HepG2 (cell line): ENCODE measurements at regions not wholly inside any gene's neighbourhood (a gene's known extent, or its start where the extent isn't known, plus 50 kb on each side); places are given as distances from the start of the nearest gene placed in this dataset.

ENCODE experiments used
- ATAC-seq: fragments of 200-7000 bp; cut with Tn5 transposase; 3 replicates; pipeline ENCODE4 v1.9.1; 2020; ENCODE audit warnings: mild to moderate bottlenecking, moderate library complexity
- BruUV-seq: library from RNA; stranded (reverse); fragments of 400-500 nt; replicated peaks from 2 replicates; lab custom pipeline; 2021; lab: Mats Ljungman, UMichigan
- CTCF ChIA-PET: fragments of 300-600 bp; formaldehyde crosslinking; extraction: SDS; loops from one replicate; lab custom pipeline; 2021; ENCODE audit warnings: low total read pairs, inconsistent platforms, low intra/inter-chr PET ratio; lab: Yijun Ruan, JAX
- POLR2A ChIA-PET: fragments of 350-600 bp; sonication (Branson Sonifier 250); formaldehyde crosslinking; loops from one replicate; lab custom pipeline; 2020; ENCODE audit warnings: antibody characterized with exemption, inconsistent platforms; lab: Yijun Ruan, JAX
- DNase-seq: peaks from one replicate; pipeline ENCODE4 v3.0.0-alpha.2; 2015; ENCODE audit warnings: low spot score
- FAIRE-seq: peaks from 3 replicates; lab custom pipeline; 2011; peaks lifted over from hg19 to GRCh38; lab: Jason Lieb, UNC
- H2AFZ ChIP-seq: one replicate; pipeline ENCODE4 v1.6.1; 2011; ENCODE audit warnings: low read length, inconsistent platforms
- H3K27ac ChIP-seq: fragments of 300-600 bp; 3 replicates; pipeline ENCODE4 v1.8.0; 2011; ENCODE audit warnings: mixed run types, mild to moderate bottlenecking, mixed read lengths, low read length, inconsistent platforms; ENCODE audit not compliant: insufficient read depth; ENCODE audit errors: extremely low read length
- H3K27me3 ChIP-seq, 2 experiments: fragments of 200-600 bp in 1 of 2; 2 replicates in 1 of 2; 3 replicates in 1 of 2; pipeline versions ENCODE4 v1.6.0 to v1.8.0; 2011; ENCODE audit warnings: low read length in 2 of 2, mild to moderate bottlenecking in 2 of 2, moderate library complexity in 2 of 2, inconsistent platforms in 1 of 2; ENCODE audit not compliant: insufficient read depth in 2 of 2, control insufficient read depth in 1 of 2
- H3K36me3 ChIP-seq, 2 experiments: fragments of 200-600 bp in 1 of 2; replicated peaks in 1 of 2; 2 replicates in 1 of 2; 3 replicates in 1 of 2; pipeline versions ENCODE4 v1.5.1 to v1.8.0; 2011; ENCODE audit warnings: low read length in 2 of 2, inconsistent platforms in 1 of 2; ENCODE audit not compliant: insufficient read depth in 2 of 2, control insufficient read depth in 1 of 2
- H3K4me1 ChIP-seq: 2 replicates; pipeline ENCODE4 v1.5.1; 2012; ENCODE audit warnings: low read length, inconsistent platforms; ENCODE audit not compliant: insufficient read depth
- H3K4me2 ChIP-seq: 2 replicates; pipeline ENCODE4 v1.6.0; 2011; ENCODE audit warnings: low read depth, low read length, inconsistent platforms
- H3K4me3 ChIP-seq, 3 experiments: fragments of 200-600 bp in 1 of 3; sonication (generic), shearing (Covaris generic) in 1 of 3; replicated peaks in 1 of 3; 2 replicates each; pipeline ENCODE4 v1.5.1; 2011 to 2016; ENCODE audit warnings: low read length in 3 of 3, inconsistent platforms in 2 of 3, low read depth in 2 of 3, mild to moderate bottlenecking in 2 of 3, control low read depth in 1 of 3, mixed read lengths in 1 of 3; ENCODE audit not compliant: insufficient read depth in 1 of 3
- H3K79me2 ChIP-seq: one replicate; pipeline ENCODE4 v1.6.1; 2011; ENCODE audit warnings: low read length, inconsistent platforms; ENCODE audit not compliant: insufficient read depth
- H3K9ac ChIP-seq: 2 replicates; pipeline ENCODE4 v1.6.0; 2011; ENCODE audit warnings: mild to moderate bottlenecking, low read depth, low read length, inconsistent platforms; ENCODE audit not compliant: insufficient read depth
- H3K9me3 ChIP-seq: 2 replicates; pipeline ENCODE4 v1.5.1; 2012; ENCODE audit warnings: mild to moderate bottlenecking, low read length
- H4K20me1 ChIP-seq: 2 replicates; pipeline ENCODE4 v1.6.0; 2011; ENCODE audit warnings: inconsistent platforms, mild to moderate bottlenecking, low read length, moderate library complexity; ENCODE audit not compliant: insufficient read depth
- E2F1 ChIP-seq: sonication (generic); formaldehyde crosslinking; IDR thresholded peaks from 2 replicates; pipeline ENCODE4 v1.5.0; 2020; ENCODE audit warnings: missing genetic modification reagents
- HMG20A ChIP-seq: IDR thresholded peaks from 2 replicates; pipeline ENCODE4 v1.6.1; 2016; ENCODE audit warnings: borderline replicate concordance
- RBAK ChIP-seq: sonication (generic); formaldehyde crosslinking; IDR thresholded peaks from 2 replicates; pipeline ENCODE4 v1.5.1; 2020; ENCODE audit warnings: mild to moderate bottlenecking, missing genetic modification reagents
- SIN3B ChIP-seq: fragments of 150-350 bp; IDR thresholded peaks from 2 replicates; pipeline ENCODE4 v1.6.1; 2014; ENCODE audit warnings: low read length
- whole genome bisulfite sequencing: methylation state at CpG from one replicate; pipeline ENCODE4 v1.1.6; 2017; ENCODE audit warnings: low lambda C conversion rate; 5-methylcytosine and 5-hydroxymethylcytosine counted together
- in situ Hi-C: cut with HindIII; loops from 2 replicates; pipeline ENCODE4 v1.10.0; 2017; ENCODE audit warnings: low pct_unique_long_range_greater_than_20kb; ENCODE audit not compliant: extremely low pct_ligation_motif_present
- intact Hi-C: fragments of 100-400 bp; cut with micrococcal nuclease; formaldehyde crosslinking; loops from one replicate; pipeline ENCODE4 v1.10.0; 2022; ENCODE audit not compliant: unreplicated experiment
- TF ChIP-seq, protein P1 (sequence below): sonication (generic); formaldehyde crosslinking; IDR thresholded peaks from 2 replicates; pipeline ENCODE4 v1.5.0; 2020; ENCODE audit warnings: missing genetic modification reagents
- TF ChIP-seq, protein P2 (sequence below): sonication (generic); formaldehyde crosslinking; IDR thresholded peaks from 2 replicates; pipeline ENCODE4 v1.4.0; 2020; ENCODE audit warnings: missing genetic modification reagents

DNA sequence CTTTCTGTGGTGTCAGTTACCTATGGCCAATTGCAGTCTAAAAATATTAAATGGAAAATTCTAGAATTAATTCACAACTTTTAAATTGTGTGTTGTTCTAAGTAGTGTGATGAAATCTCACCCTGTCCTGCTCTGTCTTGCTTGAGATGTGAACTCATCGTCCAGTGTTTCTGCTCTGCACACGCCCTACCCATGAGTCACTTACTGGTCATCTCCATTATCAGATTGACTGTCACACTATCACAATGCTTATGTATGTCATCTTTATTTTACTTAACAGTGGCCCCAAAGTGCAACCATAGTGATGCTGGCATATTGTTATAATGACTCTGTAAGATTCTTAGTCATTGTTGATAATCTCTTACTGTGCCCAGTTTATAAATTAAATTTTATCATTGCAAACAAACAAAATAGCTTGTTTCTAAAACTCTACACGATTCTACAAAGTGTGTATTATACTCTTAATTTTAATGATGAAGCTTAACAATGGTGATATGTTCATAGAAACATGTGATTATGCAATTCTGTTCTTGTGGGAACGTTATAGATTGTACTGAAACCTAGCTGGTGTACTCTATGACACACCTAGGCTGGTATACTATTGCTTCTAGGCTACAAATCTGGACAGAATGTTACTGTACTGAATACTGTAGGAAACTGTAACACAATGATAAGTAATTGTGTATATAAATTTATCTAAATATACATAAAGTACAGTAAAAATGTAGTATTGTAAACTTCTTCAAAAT lies 1086.8 kb upstream of the PIK3C3 start:
- no peak for FAIRE-seq
- Histone ChIP-seq H3K27me3 (no peaks in the 10 kb centered on the region), H4K20me1 (no peaks in the 10 kb centered on the region), H3K79me2 (no peaks in the 10 kb centered on the region), H2AFZ (no peak overlapping the region), H3K4me1 (no peaks in the 10 kb centered on the region), H3K4me2 (no peak overlapping the region), H3K9me3 (no peaks in the 10 kb centered on the region), H3K9ac (no peak overlapping the region), H3K36me3 (no peaks in the 10 kb centered on the region), H3K4me3 (no peak overlapping the region), H3K27ac (no peak overlapping the region)
- BruUV-seq, result no TSS peak
- ChIA-PET CTCF (no interaction called here), POLR2A (no interaction called here)
- no peak for ATAC-seq
- in situ Hi-C loops, result no loop called here
- TF ChIP-seq, protein P1, sequence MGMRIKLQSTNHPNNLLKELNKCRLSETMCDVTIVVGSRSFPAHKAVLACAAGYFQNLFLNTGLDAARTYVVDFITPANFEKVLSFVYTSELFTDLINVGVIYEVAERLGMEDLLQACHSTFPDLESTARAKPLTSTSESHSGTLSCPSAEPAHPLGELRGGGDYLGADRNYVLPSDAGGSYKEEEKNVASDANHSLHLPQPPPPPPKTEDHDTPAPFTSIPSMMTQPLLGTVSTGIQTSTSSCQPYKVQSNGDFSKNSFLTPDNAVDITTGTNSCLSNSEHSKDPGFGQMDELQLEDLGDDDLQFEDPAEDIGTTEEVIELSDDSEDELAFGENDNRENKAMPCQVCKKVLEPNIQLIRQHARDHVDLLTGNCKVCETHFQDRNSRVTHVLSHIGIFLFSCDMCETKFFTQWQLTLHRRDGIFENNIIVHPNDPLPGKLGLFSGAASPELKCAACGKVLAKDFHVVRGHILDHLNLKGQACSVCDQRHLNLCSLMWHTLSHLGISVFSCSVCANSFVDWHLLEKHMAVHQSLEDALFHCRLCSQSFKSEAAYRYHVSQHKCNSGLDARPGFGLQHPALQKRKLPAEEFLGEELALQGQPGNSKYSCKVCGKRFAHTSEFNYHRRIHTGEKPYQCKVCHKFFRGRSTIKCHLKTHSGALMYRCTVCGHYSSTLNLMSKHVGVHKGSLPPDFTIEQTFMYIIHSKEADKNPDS (CRISPR knock-in tag), result no peak
- TF ChIP-seq RBAK (CRISPR knock-in tag), result no peak
- TF ChIP-seq, protein P2, sequence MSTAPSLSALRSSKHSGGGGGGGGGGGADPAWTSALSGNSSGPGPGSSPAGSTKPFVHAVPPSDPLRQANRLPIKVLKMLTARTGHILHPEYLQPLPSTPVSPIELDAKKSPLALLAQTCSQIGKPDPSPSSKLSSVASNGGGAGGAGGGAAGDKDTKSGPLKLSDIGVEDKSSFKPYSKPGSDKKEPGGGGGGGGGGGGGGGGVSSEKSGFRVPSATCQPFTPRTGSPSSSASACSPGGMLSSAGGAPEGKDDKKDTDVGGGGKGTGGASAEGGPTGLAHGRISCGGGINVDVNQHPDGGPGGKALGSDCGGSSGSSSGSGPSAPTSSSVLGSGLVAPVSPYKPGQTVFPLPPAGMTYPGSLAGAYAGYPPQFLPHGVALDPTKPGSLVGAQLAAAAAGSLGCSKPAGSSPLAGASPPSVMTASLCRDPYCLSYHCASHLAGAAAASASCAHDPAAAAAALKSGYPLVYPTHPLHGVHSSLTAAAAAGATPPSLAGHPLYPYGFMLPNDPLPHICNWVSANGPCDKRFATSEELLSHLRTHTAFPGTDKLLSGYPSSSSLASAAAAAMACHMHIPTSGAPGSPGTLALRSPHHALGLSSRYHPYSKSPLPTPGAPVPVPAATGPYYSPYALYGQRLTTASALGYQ (CRISPR knock-in tag), result no peak
- no peak for TF ChIP-seq E2F1
- TF ChIP-seq SIN3B, result no peak
- TF ChIP-seq HMG20A (CRISPR knock-in tag), result no peak
- intact Hi-C loops, result no loop called here
- peak; percentile 3 for DNase-seq
- WGBS, result 2% methylated on average over 4 of the region's 4 CpGs
